IMR-90 (cell line): ENCODE measurements at regions not wholly inside any gene's neighbourhood (a gene's known extent, or its start where the extent isn't known, plus 50 kb on each side); places are given as distances from the start of the nearest gene placed in this dataset.

Experiments
- ATAC-seq: fragments of 200-7000 bp; cut with Tn5 transposase; 2 replicates; pipeline ENCODE4 v1.9.1; 2020; ENCODE audit warnings: low read depth, mild to moderate bottlenecking, moderate library complexity
- BruUV-seq: library from RNA; stranded (reverse); fragments of 400-500 nt; replicated peaks from 2 replicates; lab custom pipeline; 2021; lab: Mats Ljungman, UMichigan
- CTCF ChIA-PET: fragments of 300-600 bp; formaldehyde crosslinking; extraction: SDS; loops from one replicate; lab custom pipeline; 2021; ENCODE audit warnings: antibody characterized with exemption; lab: Yijun Ruan, JAX
- POLR2A ChIA-PET: fragments of 300-600 bp; sonication (Branson Sonifier 250); formaldehyde crosslinking; loops from one replicate; lab custom pipeline; 2022; ENCODE audit warnings: antibody characterized with exemption; ENCODE audit not compliant: unreplicated experiment; lab: Charles Lee
- DNase-seq: peaks from one replicate; pipeline ENCODE4 v3.0.0; 2013
- H2AFZ ChIP-seq: replicated peaks from 2 replicates; pipeline ENCODE3; 2013; ENCODE audit warnings: low read length, mild to moderate bottlenecking; ENCODE audit not compliant: poor library complexity
- H2AK5ac ChIP-seq: 2 replicates; pipeline ENCODE4 v1.6.1; 2013; ENCODE audit warnings: low read depth, low read length, inconsistent platforms
- H2AK9ac ChIP-seq: replicated peaks from 2 replicates; pipeline ENCODE3; 2013; ENCODE audit warnings: mild to moderate bottlenecking, low read depth, low read length, moderate library complexity; ENCODE audit not compliant: poor library complexity
- H2BK120ac ChIP-seq: 2 replicates; pipeline ENCODE4 v1.6.1; 2013; ENCODE audit warnings: low read depth, low read length, inconsistent platforms
- H2BK15ac ChIP-seq: 3 replicates; pipeline ENCODE4 v1.6.1; 2013; ENCODE audit warnings: low read depth, low read length, inconsistent platforms
- H2BK20ac ChIP-seq: 2 replicates; pipeline ENCODE4 v1.6.1; 2013; ENCODE audit warnings: low read depth, mild to moderate bottlenecking, inconsistent platforms, low read length, moderate library complexity
- H2BK5ac ChIP-seq: 2 replicates; pipeline ENCODE4 v1.6.1; 2013; ENCODE audit warnings: mild to moderate bottlenecking, low read depth, low read length, inconsistent platforms; ENCODE audit not compliant: poor library complexity, severe bottlenecking
- H3K14ac ChIP-seq: replicated peaks from 2 replicates; pipeline ENCODE4 v1.6.1; 2013; ENCODE audit warnings: low read depth, low read length, inconsistent platforms
- H3K18ac ChIP-seq: 2 replicates; pipeline ENCODE4 v1.6.1; 2013; ENCODE audit warnings: low read depth, low read length, control low read depth
- H3K23ac ChIP-seq: 2 replicates; pipeline ENCODE4 v1.6.1; 2013; ENCODE audit warnings: low read depth, low read length, inconsistent platforms
- H3K27ac ChIP-seq: 2 replicates; pipeline ENCODE4 v1.5.1; 2013; ENCODE audit warnings: mild to moderate bottlenecking, control low read depth, low read length; ENCODE audit not compliant: insufficient read depth
- H3K27me3 ChIP-seq: 2 replicates; pipeline ENCODE4 v1.6.1; 2013; ENCODE audit warnings: low read length; ENCODE audit not compliant: control insufficient read depth, insufficient read depth
- H3K36me3 ChIP-seq: 2 replicates; pipeline ENCODE4 v1.6.1; 2013; ENCODE audit warnings: low read length, mixed read lengths; ENCODE audit not compliant: control insufficient read depth, insufficient read depth
- H3K4ac ChIP-seq: 2 replicates; pipeline ENCODE4 v1.6.1; 2013; ENCODE audit warnings: low read depth, low read length, inconsistent platforms
- H3K4me1 ChIP-seq: 2 replicates; pipeline ENCODE4 v1.6.1; 2013; ENCODE audit warnings: low read length, mixed read lengths; ENCODE audit not compliant: control insufficient read depth, insufficient read depth
- H3K4me2 ChIP-seq: 2 replicates; pipeline ENCODE4 v1.6.1; 2013; ENCODE audit warnings: low read depth, mild to moderate bottlenecking, control low read depth, low read length, moderate library complexity
- H3K4me3 ChIP-seq: 2 replicates; pipeline ENCODE4 v1.5.1; 2013; ENCODE audit warnings: low read depth, mild to moderate bottlenecking, control low read depth, low read length, moderate library complexity; ENCODE audit not compliant: insufficient read depth
- H3K56ac ChIP-seq: 2 replicates; pipeline ENCODE4 v1.6.1; 2013; ENCODE audit warnings: low read length, inconsistent platforms; ENCODE audit not compliant: insufficient read depth; ENCODE audit errors: extremely low read depth
- H3K79me1 ChIP-seq, 2 experiments: 2 replicates each; pipeline ENCODE4 v1.6.1; 2013; ENCODE audit warnings: low read length in 2 of 2, inconsistent platforms in 1 of 2, low read depth in 1 of 2
- H3K9ac ChIP-seq: 2 replicates; pipeline ENCODE4 v1.6.1; 2013; ENCODE audit warnings: low read depth, low read length, control low read depth
- H3K9me1 ChIP-seq: 2 replicates; pipeline ENCODE4 v1.6.1; 2013; ENCODE audit warnings: low read length, inconsistent platforms; ENCODE audit not compliant: insufficient read depth
- H3K9me3 ChIP-seq: 2 replicates; pipeline ENCODE4 v1.6.1; 2013; ENCODE audit warnings: low read length; ENCODE audit not compliant: control insufficient read depth, insufficient read depth
- H4K20me1 ChIP-seq: 2 replicates; pipeline ENCODE4 v1.6.1; 2013; ENCODE audit warnings: low read length, inconsistent platforms; ENCODE audit not compliant: insufficient read depth
- H4K5ac ChIP-seq: 2 replicates; pipeline ENCODE4 v1.6.1; 2013; ENCODE audit warnings: mild to moderate bottlenecking, low read depth, low read length, control low read depth
- H4K8ac ChIP-seq, 2 experiments: 2 replicates each; pipeline ENCODE4 v1.6.1; 2013; ENCODE audit warnings: low read depth in 2 of 2, low read length in 2 of 2, control low read depth in 1 of 2, inconsistent platforms in 1 of 2
- H4K91ac ChIP-seq: 2 replicates; pipeline ENCODE4 v1.6.1; 2013; ENCODE audit warnings: low read depth, low read length, inconsistent platforms; ENCODE audit not compliant: insufficient read depth
- BHLHE40 ChIP-seq: fragments of 150-350 bp; IDR thresholded peaks from 2 replicates; pipeline ENCODE4 v1.6.1; 2016; ENCODE audit warnings: mild to moderate bottlenecking, low read depth, low read length
- CEBPB ChIP-seq: IDR thresholded peaks from 2 replicates; pipeline ENCODE4 v1.6.1; 2012; ENCODE audit warnings: low read depth, low read length, improper control_type of control experiment
- CHD1 ChIP-seq: IDR thresholded peaks from 2 replicates; pipeline ENCODE4 v1.6.1; 2012; ENCODE audit warnings: low read depth, low read length, improper control_type of control experiment
- FOS ChIP-seq: fragments of 150-350 bp; IDR thresholded peaks from 2 replicates; pipeline ENCODE4 v1.6.1; 2016; ENCODE audit warnings: low read depth, low read length
- MAFK ChIP-seq: IDR thresholded peaks from 2 replicates; pipeline ENCODE4 v1.6.1; 2012; ENCODE audit warnings: low read depth, low read length, improper control_type of control experiment
- MXI1 ChIP-seq: IDR thresholded peaks from 2 replicates; pipeline ENCODE4 v1.6.1; 2012; ENCODE audit warnings: low read depth, mild to moderate bottlenecking, low read length, moderate library complexity, borderline replicate concordance
- NFE2L2 ChIP-seq: fragments of 150-350 bp; IDR thresholded peaks from 2 replicates; pipeline ENCODE4 v1.6.1; 2016; ENCODE audit warnings: low read depth, mild to moderate bottlenecking, low read length
- POLR2A ChIP-seq: IDR thresholded peaks from 2 replicates; pipeline ENCODE4 v1.6.1; 2012; ENCODE audit warnings: mild to moderate bottlenecking, low read depth, low read length
- RAD21 ChIP-seq: IDR thresholded peaks from 2 replicates; pipeline ENCODE4 v1.6.1; 2012; ENCODE audit warnings: low read length, improper control_type of control experiment
- RFX5 ChIP-seq: IDR thresholded peaks from 2 replicates; pipeline ENCODE4 v1.8.0; 2012; ENCODE audit warnings: low read depth, mild to moderate bottlenecking, low read length, moderate library complexity
- SMC3 ChIP-seq: fragments of 150-350 bp; IDR thresholded peaks from 2 replicates; pipeline ENCODE4 v1.6.1; 2016; ENCODE audit warnings: low read depth, mild to moderate bottlenecking, antibody characterized with exemption, low read length, moderate library complexity
- dilution Hi-C: fragments of 300-500 bp; cut with HindIII; formaldehyde crosslinking; loops from one replicate; pipeline ENCODE4 v1.14.3; 2018; ENCODE audit warnings: low sequenced_read_pairs; ENCODE audit not compliant: unreplicated experiment
- in situ Hi-C: fragments of 300-500 bp; cut with MboI; formaldehyde crosslinking; loops from 3 replicates; pipeline ENCODE4 v1.14.3; 2019; ENCODE audit warnings: low sequenced_read_pairs, inconsistent platforms, mixed read lengths
- intact Hi-C: fragments of 100-400 bp; cut with micrococcal nuclease; formaldehyde crosslinking; loops from 2 replicates; pipeline ENCODE4 v1.10.0; 2022
- TF ChIP-seq, protein P1 (sequence below): conservative IDR thresholded peaks from 2 replicates; pipeline ENCODE4 v1.5.1; 2012; ENCODE audit warnings: mild to moderate bottlenecking, low read depth, low read length, improper control_type of control experiment
- TF ChIP-seq, protein P2 (sequence below): fragments of 150-350 bp; IDR thresholded peaks from 2 replicates; pipeline ENCODE4 v1.6.1; 2017; ENCODE audit warnings: mild to moderate bottlenecking, antibody characterized with exemption, low read length, low read depth
- TF ChIP-seq, protein P3 (sequence below): fragments of 150-350 bp; IDR thresholded peaks from 2 replicates; pipeline ENCODE4 v1.6.1; 2016; ENCODE audit warnings: low read depth, mild to moderate bottlenecking, low read length, moderate library complexity, borderline replicate concordance

DNA sequence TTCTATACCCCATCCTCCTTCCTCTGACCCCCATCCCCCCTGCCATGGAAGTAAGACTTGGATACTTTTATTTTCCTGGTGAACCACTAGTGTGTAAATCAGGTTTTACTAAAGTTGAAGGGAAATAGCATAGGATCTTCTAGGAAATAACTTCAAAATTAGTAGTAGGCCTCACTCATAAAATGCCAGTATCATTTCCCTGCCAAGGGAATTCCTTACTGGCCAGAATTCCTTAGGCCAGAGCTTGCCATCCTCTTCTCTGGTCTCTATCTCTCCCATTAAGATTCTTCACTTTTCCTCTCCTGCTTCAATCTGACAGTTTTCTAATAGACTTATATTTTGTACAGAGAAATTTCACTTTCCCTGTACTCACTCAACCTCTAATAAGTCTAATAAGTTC, 322.8 kb upstream of the TANK start:
- peak overlapping the region; percentile 65 for H3K27ac ChIP-seq
- peak overlapping the region; percentile 64 for H3K18ac ChIP-seq
- no peaks in the 10 kb centered on the region for H3K36me3 ChIP-seq
- DNase-seq (no peak), ATAC-seq (no peak)
- no peak overlapping the region for H2AFZ ChIP-seq
- peak overlapping the region; percentile 25; the same call in 1 of the 2 replicates for H3K56ac ChIP-seq
- no peak overlapping the region for H3K4me3 ChIP-seq
- H3K4me2 ChIP-seq: no peak overlapping the region
- H2BK20ac ChIP-seq: peak overlapping the region; percentile 75
- TF ChIP-seq CEBPB (no peak), CHD1 (no peak), POLR2A (no peak), RAD21 (no peak), MXI1 (no peak), SMC3 (no peak), BHLHE40 (no peak), NFE2L2 (no peak), RFX5 (no peak), MAFK (no peak), FOS (no peak)
- TF ChIP-seq, protein P1, sequence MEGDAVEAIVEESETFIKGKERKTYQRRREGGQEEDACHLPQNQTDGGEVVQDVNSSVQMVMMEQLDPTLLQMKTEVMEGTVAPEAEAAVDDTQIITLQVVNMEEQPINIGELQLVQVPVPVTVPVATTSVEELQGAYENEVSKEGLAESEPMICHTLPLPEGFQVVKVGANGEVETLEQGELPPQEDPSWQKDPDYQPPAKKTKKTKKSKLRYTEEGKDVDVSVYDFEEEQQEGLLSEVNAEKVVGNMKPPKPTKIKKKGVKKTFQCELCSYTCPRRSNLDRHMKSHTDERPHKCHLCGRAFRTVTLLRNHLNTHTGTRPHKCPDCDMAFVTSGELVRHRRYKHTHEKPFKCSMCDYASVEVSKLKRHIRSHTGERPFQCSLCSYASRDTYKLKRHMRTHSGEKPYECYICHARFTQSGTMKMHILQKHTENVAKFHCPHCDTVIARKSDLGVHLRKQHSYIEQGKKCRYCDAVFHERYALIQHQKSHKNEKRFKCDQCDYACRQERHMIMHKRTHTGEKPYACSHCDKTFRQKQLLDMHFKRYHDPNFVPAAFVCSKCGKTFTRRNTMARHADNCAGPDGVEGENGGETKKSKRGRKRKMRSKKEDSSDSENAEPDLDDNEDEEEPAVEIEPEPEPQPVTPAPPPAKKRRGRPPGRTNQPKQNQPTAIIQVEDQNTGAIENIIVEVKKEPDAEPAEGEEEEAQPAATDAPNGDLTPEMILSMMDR: no peak
- TF ChIP-seq, protein P2, sequence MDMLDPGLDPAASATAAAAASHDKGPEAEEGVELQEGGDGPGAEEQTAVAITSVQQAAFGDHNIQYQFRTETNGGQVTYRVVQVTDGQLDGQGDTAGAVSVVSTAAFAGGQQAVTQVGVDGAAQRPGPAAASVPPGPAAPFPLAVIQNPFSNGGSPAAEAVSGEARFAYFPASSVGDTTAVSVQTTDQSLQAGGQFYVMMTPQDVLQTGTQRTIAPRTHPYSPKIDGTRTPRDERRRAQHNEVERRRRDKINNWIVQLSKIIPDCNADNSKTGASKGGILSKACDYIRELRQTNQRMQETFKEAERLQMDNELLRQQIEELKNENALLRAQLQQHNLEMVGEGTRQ: no peak
- TF ChIP-seq, protein P3, sequence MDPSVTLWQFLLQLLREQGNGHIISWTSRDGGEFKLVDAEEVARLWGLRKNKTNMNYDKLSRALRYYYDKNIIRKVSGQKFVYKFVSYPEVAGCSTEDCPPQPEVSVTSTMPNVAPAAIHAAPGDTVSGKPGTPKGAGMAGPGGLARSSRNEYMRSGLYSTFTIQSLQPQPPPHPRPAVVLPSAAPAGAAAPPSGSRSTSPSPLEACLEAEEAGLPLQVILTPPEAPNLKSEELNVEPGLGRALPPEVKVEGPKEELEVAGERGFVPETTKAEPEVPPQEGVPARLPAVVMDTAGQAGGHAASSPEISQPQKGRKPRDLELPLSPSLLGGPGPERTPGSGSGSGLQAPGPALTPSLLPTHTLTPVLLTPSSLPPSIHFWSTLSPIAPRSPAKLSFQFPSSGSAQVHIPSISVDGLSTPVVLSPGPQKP: no peak
- peak overlapping the region; percentile 49; the same call in 1 of the 2 replicates for H3K23ac ChIP-seq
- no peak overlapping the region for H2AK9ac ChIP-seq
- H3K9me1 ChIP-seq: peaks cover 2% of the 10 kb centered on the region; the same call in 1 of the 2 replicates
- intact Hi-C loops (loop anchor here (5.0 kb wide), 4 partner anchors 170 to 565 kb away; partner anchors contain the start of gene RBMS1), dilution Hi-C loops (no loop called here), in situ Hi-C loops (no loop called here)
- H2AK5ac ChIP-seq: peak overlapping the region; percentile 49; the same call in 1 of the 2 replicates
- no peaks in the 10 kb centered on the region for H3K9me3 ChIP-seq
- peak overlapping the region; percentile 31; the same call in 1 of the 3 replicates for H2BK15ac ChIP-seq
- peak overlapping the region; percentile 67; the same call in 1 of the 2 replicates for H4K5ac ChIP-seq
- no peaks in the 10 kb centered on the region for H3K27me3 ChIP-seq
- no peaks in the 10 kb centered on the region for H4K20me1 ChIP-seq
- no peaks in the 10 kb centered on the region for H3K79me1 ChIP-seq
- peak overlapping the region; percentile 79 for H3K4ac ChIP-seq
- peak overlapping the region; percentile 80 for H3K14ac ChIP-seq
- H2BK120ac ChIP-seq: peak overlapping the region; percentile 88
- POLR2A ChIA-PET: no interaction called here
- H2BK5ac ChIP-seq: peak overlapping the region; percentile 90
- CTCF ChIA-PET: no interaction called here
- H4K91ac ChIP-seq: peak overlapping the region; percentile 65; the same call in 1 of the 2 replicates
- H4K8ac ChIP-seq: peak overlapping the region; percentile 0 to 64; a peak in 2 of 4 replicates
- no TSS peak for BruUV-seq
- peaks cover 5% of the 10 kb centered on the region for H3K4me1 ChIP-seq
- H3K9ac ChIP-seq: no peak overlapping the region
